T47D (cell line): ENCODE measurements at regions not wholly inside any gene's neighbourhood (a gene's known extent, or its start where the extent isn't known, plus 50 kb on each side); places are given as distances from the start of the nearest gene placed in this dataset.

Experiments used
- DNase-seq, 2 experiments: peaks; one replicate each; pipeline versions ENCODE4 v3.0.0 to v3.0.0-alpha.2; 2011 to 2012; ENCODE audit warnings: low read depth in 1 of 2, low spot score in 1 of 2
- JUND ChIP-seq: IDR thresholded peaks from 2 replicates; pipeline ENCODE4 v1.6.1; 2012; ENCODE audit warnings: low read depth
- in situ Hi-C: cut with HindIII; loops from 2 replicates; pipeline ENCODE4 v1.10.0; 2016; ENCODE audit warnings: low sequenced_read_pairs, low pct_unique_long_range_greater_than_20kb

DNA sequence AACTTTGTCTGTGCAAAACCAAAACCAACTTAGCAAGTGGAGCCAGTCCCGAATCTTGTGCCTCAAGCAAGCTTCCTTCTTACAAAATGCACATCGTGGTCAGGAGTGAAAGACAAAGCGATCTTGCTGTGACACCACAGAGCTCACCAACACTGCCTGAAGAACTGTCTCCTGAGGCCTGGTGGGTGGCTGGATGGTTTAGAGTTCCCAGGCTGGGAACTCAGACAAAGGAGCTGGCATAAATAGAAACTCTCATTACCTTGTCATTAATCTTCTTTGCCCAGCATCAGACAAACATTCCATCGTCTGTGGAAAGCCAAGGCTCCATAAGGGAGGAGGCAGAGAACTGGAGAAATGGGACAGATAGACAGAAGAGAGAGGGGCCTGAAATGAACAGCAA lies 144.8 kb downstream of the KCNA5 start:
- no peak for TF ChIP-seq JUND
- DNase-seq: no peak
- in situ Hi-C loops: no loop called here

DNA sequence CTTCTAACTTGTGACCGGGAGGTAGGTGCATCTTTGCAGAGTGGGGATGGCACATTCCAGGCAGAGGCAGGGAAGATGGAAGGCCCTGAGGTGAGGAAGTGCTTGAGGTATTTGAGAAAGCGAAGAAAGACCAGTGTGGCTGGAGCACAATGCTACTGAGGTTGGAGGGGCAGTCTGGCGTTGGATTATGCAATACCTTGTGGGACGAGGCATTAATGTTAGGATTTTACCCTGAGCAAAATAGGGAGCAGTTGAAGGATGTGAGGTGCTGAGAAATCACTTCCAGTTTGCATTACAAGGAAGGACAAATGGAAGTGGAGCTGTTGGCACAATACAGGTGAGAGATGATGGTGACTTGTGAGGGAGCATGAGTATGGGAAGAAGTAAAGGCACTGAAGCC lies 145.5 kb downstream of the KCNA5 start:
- DNase-seq: no peak
- in situ Hi-C loops: no loop called here
- TF ChIP-seq JUND: no peak

DNA sequence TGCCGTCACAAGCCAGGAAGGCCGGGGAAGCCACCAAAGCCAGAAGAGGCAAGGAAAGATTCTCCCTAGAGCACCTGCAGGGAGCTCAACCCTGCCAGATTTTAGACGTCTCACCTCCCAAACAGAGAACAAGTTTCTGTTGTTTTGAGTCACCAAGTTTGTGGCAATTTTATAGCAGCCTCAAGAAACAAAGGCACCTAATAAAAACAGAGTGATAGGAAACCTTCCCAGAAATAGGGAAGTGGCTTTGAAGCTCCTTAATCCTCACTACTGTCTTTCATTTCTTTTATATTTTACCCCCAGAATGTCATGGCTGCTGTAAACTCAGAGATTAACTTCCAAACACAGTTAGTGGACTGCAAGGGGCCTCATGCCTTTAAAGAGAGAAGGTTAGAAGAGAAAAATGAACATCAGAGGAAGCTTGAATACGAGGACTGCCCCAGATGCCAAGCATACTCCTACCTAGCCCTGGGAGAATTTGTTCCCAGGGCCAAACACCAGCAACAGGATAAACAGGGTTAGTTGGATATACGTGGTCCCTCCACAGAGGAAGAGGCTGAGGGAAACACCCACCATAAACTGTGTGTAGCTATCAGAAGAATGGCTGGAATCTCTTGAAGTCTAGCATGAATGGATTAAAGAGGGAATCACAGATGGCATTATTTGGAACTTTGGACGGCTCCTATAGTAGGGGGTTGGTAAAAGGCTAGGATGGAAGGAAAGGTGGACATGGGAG lies 148.3 kb downstream of the KCNA5 start:
- in situ Hi-C loops: no loop called here
- no peak for TF ChIP-seq JUND
- DNase-seq: no peak

DNA sequence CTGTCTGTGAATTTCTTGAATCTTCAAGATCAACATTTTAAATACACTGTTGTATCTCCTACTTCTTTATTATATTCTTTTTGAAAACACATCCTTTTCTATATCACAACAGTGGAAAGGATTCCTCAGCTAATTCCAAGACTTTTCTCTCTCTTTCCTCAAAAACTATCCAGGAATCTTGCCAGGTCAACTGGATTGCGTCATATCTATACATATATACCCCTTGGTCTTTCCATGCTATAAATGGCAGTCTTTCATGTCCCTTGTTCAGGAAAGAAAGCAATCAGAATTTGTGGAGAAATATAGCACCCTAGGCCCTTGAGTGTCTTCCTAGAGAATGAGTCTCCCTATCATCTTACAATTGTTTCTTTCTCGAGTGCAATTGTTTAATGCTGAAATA lies 149.0 kb downstream of the KCNA5 start:
- no peak for TF ChIP-seq JUND
- in situ Hi-C loops: no loop called here
- no peak for DNase-seq

DNA sequence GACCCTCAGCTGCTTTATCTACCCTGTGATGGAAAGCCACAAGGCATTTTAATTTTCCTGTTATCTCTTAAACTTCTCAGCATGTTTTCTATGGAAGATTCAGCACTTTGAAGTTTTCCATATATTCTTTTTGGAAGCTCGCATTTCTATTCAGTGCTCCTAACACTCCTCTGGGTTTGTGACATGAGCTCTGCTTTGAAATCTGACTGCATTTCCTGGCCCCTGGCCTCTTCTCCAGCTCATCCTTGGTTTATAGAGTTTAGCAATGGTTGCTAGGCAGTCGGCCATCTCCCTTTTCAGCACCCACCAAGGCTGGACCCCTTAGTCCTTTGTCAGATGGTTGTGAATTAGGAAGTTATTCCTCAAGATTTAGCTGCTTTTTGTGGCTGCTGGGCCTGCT lies 150.6 kb downstream of the KCNA5 start:
- no peak for DNase-seq
- TF ChIP-seq JUND: no peak
- in situ Hi-C loops: no loop called here

DNA sequence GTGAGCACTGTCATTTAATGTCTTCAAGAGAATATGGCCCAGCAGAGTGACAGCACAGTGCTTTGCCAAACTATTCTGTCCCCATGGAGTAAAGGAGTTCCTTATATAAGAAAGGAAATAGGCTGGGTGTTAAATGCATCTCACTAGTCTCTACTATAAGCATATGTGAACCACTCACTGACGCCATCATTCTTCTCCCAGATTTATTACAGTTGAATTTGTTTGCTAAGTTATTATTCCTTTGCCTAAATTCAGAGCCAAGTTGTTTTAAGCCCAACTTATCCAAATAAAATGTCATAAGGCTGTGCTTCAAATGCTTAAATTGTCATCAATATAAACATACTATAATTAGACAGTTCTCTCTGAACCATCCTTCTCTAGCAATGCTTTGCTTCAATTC lies 151.6 kb downstream of the KCNA5 start:
- DNase-seq: no peak
- in situ Hi-C loops: no loop called here
- no peak for TF ChIP-seq JUND

DNA sequence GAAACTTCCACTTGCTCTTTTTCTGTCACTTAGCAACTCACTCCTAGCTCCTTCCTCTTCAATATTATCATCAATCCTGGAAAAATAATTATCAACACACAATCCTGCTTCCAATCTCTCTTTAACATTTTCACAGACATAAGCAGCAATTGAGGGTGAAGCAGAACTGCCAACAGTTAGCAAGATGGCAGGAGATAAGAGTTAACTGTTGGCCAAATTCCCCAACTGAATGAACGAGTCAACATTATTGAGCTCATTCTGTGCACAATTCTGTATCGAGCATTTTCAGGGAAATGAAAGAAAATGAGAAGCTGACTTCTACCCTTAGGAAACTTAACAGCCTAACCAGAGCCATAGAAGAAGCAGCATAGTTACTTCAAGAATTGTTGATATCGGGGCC lies 152.0 kb downstream of the KCNA5 start:
- in situ Hi-C loops: no loop called here
- DNase-seq: no peak
- TF ChIP-seq JUND: no peak

DNA sequence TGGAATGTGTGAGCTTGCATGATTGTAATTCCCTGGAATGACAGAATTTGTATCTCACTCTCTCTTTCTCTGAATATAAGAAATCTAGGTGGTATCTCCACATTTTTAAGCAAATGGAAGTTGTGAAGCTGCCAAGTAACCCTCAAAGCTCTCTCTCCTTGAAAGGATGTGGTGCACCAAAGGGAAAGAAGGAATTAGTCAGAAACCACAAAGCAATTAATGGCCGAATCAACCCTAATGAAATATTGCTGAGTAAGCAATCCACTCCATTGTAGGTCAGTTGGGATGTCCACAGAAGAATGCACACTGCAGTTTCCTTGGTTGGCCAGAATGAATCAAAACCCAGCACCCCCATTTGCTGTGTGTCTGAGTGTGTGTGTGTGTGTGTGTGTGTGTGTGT lies 153.5 kb downstream of the KCNA5 start:
- TF ChIP-seq JUND: no peak
- in situ Hi-C loops: no loop called here
- DNase-seq: no peak

DNA sequence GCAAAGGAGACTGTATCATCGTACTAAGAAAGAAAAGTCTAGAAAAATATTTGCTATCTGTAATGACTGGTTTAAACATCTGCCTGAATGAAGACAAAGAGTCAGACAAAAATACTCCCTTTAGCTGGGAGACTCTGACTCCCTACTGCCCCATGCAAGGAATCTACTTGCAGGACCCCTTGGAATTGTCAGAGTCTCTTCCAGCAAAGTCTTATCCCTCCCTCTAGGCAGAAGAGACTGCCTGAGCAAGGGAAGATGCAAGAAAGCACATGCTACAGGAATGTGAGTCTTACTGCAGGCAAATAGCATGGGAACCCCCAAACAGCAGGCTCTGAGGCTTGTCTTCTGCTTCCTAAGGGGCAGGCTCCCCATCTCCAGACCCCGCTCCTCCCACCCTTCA lies 154.0 kb downstream of the KCNA5 start:
- no peak for TF ChIP-seq JUND
- in situ Hi-C loops: no loop called here
- DNase-seq: no peak

DNA sequence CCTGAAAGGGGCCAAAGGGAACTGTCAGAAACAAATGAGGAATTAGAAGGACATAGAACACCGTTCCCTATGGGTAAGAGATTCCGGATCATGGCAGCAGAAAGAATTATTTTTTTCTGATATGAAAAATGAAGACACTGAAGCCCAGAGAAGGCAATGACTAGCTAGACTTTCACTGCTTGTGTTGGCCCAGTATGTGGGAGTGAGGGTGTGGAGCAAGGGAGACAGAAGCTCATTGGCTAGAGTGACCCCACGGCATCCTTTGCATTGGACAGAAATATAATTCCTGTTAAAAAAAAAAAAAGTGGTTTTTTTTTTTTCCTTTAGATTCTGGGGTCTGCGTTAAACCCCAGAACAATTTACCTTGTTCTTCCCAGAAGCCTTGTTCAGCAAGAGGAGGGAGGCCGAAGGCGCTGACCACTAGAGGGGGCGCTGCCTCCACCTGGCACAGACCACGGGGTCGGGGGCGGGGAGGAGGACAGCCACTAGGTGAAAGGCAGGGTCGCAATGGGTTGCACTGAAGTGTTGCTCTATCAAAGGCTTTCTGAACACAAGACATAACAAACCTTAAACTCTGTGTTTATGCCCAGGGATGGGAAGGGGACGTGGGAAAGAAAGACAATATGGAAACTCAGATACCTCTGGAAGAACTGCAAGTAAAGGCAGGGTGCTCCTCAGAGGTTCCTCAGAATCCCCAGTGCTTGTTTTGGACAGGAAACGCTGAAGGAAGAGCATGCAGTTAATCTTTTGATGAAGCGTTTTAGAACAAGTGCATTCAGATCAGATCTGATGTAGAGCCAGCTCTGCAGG lies 156.8 kb downstream of the KCNA5 start:
- in situ Hi-C loops: no loop called here
- no peak for TF ChIP-seq JUND
- DNase-seq: peak in 1 of 2 experiments; percentile 4

DNA sequence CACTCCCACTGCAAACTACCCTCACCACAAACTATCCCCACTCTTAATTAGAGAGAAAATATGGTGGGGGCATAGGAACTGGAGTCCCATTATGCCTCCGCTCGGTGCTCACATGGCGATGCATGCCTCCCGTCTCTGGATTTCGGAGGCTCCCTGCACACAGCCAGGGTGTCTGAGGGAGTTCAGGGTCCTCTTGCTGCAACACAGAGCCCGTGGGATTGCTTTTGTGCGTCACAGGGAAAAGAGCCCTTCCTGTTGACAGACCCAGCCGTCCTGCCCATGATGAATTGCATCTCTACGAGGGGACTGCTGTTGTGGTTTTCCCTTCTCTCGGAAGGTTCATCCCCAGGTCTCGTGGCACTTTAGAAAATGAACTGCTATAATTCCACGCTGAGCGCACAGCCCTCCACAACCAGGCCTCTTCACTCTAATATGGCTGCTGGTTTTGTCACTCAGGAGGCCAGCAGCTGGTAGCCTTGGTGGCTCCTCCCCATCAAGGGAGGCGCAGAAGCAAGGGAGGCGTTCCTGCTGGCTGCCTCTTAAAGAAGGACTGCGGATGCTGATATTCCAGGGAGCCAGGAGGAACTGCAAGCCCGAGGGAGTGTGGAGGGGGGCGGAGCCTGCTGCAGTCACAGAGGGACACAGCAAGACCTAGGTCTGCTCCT lies 158.0 kb downstream of the KCNA5 start:
- peak in 1 of 2 experiments; percentile 14 for DNase-seq
- no peak for TF ChIP-seq JUND
- in situ Hi-C loops: no loop called here

DNA sequence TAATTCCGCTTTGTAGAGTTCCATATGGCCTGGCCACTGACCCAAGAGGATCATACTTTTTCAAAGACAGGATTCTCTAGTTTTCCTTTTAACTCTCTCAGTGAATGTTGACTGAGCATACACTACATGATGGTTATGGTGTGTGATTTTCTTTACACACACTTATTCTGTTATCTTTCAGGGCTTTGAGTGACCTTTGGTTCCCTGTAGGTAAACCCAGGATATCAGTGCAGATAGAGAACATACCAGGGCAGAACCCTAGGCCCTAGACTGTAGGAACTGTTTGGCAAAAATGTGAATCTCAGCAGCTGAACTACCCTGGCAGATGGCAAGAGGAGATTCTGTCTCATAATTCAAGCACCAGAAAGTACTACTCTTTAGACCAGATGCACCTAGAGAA lies 159.6 kb downstream of the KCNA5 start:
- DNase-seq: no peak
- in situ Hi-C loops: no loop called here
- no peak for TF ChIP-seq JUND

DNA sequence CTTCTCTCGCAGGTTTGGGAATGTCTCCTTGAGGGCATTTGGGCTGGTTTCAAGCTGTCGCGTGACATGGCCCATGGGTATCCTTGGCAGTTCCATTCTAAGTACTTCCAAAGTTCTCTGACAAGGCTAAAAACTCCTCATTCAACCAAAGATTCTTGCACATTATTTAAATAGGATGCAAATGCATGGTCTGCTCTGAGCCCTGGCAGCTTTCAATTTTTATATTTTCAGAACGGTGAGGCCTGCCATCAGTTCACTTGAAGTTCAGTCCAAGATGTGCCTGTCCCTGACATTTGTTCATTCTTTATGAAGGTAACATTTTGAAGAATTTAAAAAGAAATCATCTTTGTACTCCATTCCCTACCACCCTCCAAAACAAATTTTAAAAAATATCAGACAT lies 160.0 kb downstream of the KCNA5 start:
- no peak for DNase-seq
- no peak for TF ChIP-seq JUND
- in situ Hi-C loops: no loop called here
